ENCODE measurements at regions not wholly inside any gene's neighbourhood (a gene's known extent, or its start where the extent isn't known, plus 50 kb on each side); places are given as distances from the start of the nearest gene placed in this dataset.
"Not testable (repeated sequence)": the region's sequence is repeated elsewhere in the genome, so short reads cannot be mapped to it uniquely, and the experiment has no call there.

GRCh38 chr21:15627823-15628222, 102.0 kb upstream of the USP25 start:
- no peak for DNase-seq

GRCh38 chr21:15631342-15631741, 98.4 kb upstream of the USP25 start:
- DNase-seq = no peak

GRCh38 chr21:15634541-15634940, 95.2 kb upstream of the USP25 start:
- DNase-seq = not testable (repeated sequence)

GRCh38 chr21:15638856-15639549, 90.8 kb upstream of the USP25 start:
- no peak for DNase-seq

GRCh38 chr21:15640113-15640512, 89.7 kb upstream of the USP25 start:
- DNase-seq = not testable (repeated sequence)

GRCh38 chr21:15644489-15644888, 85.3 kb upstream of the USP25 start:
- DNase-seq = no peak

GRCh38 chr21:15645830-15646229, 84.0 kb upstream of the USP25 start:
- DNase-seq = no peak

GRCh38 chr21:15650735-15651134, 79.0 kb upstream of the USP25 start:
- DNase-seq = no peak

GRCh38 chr21:15651172-15651571, 78.6 kb upstream of the USP25 start:
- DNase-seq = no peak

- DNase-seq = no peak
These were observed 76.1 kb upstream of the USP25 start for GRCh38 chr21:15653710-15654109.

- no peak for DNase-seq
These were observed 75.6 kb upstream of the USP25 start for GRCh38 chr21:15654171-15654570.

GRCh38 chr21:15659753-15660422, 69.9 kb upstream of the USP25 start:
- DNase-seq = no peak

GRCh38 chr21:15660423-15660804, 69.4 kb upstream of the USP25 start:
- DNase-seq = no peak

GRCh38 chr21:15667010-15667409, 62.8 kb upstream of the USP25 start:
- DNase-seq = no peak

GRCh38 chr21:15667819-15668218, 62.0 kb upstream of the USP25 start:
- DNase-seq = no peak

GRCh38 chr21:15669247-15669646, 60.5 kb upstream of the USP25 start:
- no peak for DNase-seq

GRCh38 chr21:15671188-15671587, 58.6 kb upstream of the USP25 start:
- no peak for DNase-seq

- DNase-seq = not testable (repeated sequence)
These were observed 57.2 kb upstream of the USP25 start for GRCh38 chr21:15672578-15672977.

GRCh38 chr21:15676935-15677334, 52.8 kb upstream of the USP25 start:
- no peak for DNase-seq

GRCh38 chr21:15679630-15680029, 50.2 kb upstream of the USP25 start:
- no peak for DNase-seq
